ENCODE measurements at regions not wholly inside any gene's neighbourhood (a gene's known extent, or its start where the extent isn't known, plus 50 kb on each side); places are given as distances from the start of the nearest gene placed in this dataset.
A peak's percentile ranks its signal among the peaks of the same experiment; 100 is the strongest.

- Histone ChIP-seq H3K9ac (ENCODE audit: insufficient read depth, low read length) (no peak overlapping the region), H3K4me1 (ENCODE audit: control insufficient read depth, extremely low read depth, insufficient read depth, low read length) (no peaks in the 10 kb centered on the region), H3K27me3 (ENCODE audit: control insufficient read depth, insufficient read depth, low read length) (no peaks in the 10 kb centered on the region), H3K27ac (ENCODE audit: insufficient read depth, low read length) (no peak overlapping the region), H2AFZ (ENCODE audit: low read length) (no peak overlapping the region), H3K9me3 (ENCODE audit: control insufficient read depth, insufficient read depth, low read depth, low read length) (no peaks in the 10 kb centered on the region), H3K4me3 (replicated peaks in 1 of 4; ENCODE audit: control extremely low read depth in 1 of 4, insufficient read depth in 1 of 4, low read depth in 3 of 4, low read length in 4 of 4) (no peak overlapping the region), H4K20me1 (ENCODE audit: control insufficient read depth, extremely low read depth, insufficient read depth, low read length) (no peaks in the 10 kb centered on the region), H3K36me3 (ENCODE audit: control insufficient read depth, insufficient read depth, low read length) (no peaks in the 10 kb centered on the region), H3K79me2 (ENCODE audit: control insufficient read depth, insufficient read depth, low read length) (no peaks in the 10 kb centered on the region), H3K4me2 (ENCODE audit: extremely low read depth, insufficient read depth, low read length) (no peak overlapping the region)
- DNase-seq (ENCODE audit: low read depth in 2 of 2): peak in 1 of 2 donors; percentile 60
- TF ChIP-seq CTCF (conservative IDR thresholded peaks at IDR 0.05 in 1 of 2, IDR thresholded peaks at IDR 0.05 in 1 of 2; ENCODE audit: low read depth in 1 of 2, low read length in 2 of 2) (no peak), EZH2 (IDR thresholded peaks at IDR 0.05; ENCODE audit: low read length, missing control alignments) (no peak)
Measured at GRCh38 chr4:165715211-165715610, 157.8 kb upstream of the TLL1 start.

DNA sequence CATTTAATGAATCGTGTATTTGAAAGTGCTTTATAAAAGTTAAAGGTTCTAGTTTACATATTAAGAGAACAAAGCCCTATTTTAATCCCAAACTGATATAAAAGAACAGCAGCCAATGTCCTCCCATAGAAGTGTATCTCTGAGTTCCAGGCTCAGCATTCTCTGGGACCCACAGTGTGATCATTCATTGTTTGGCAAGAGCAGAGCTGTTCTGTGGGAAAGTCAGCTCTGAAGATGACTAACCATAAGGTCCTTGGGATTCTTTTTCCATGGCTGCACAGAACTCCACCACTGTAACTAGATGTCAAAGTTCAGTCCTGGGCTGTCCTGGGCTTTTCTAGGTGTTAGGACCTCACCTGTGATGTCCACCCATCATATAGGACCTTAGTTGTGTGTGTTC, 157.0 kb upstream of the TLL1 start:
- H3K9me3 ChIP-seq (ENCODE audit: control insufficient read depth, insufficient read depth, low read depth, low read length): no peaks in the 10 kb centered on the region
- no peak for TF ChIP-seq CTCF (conservative IDR thresholded peaks at IDR 0.05 in 1 of 2, IDR thresholded peaks at IDR 0.05 in 1 of 2; ENCODE audit: low read depth in 1 of 2, low read length in 2 of 2)
- no peaks in the 10 kb centered on the region for H3K4me1 ChIP-seq (ENCODE audit: control insufficient read depth, extremely low read depth, insufficient read depth, low read length)
- no peak overlapping the region for H3K27ac ChIP-seq (ENCODE audit: insufficient read depth, low read length)
- no peak overlapping the region for H3K9ac ChIP-seq (ENCODE audit: insufficient read depth, low read length)
- H3K79me2 ChIP-seq (ENCODE audit: control insufficient read depth, insufficient read depth, low read length): no peaks in the 10 kb centered on the region
- no peaks in the 10 kb centered on the region for H3K36me3 ChIP-seq (ENCODE audit: control insufficient read depth, insufficient read depth, low read length)
- no peak overlapping the region for H2AFZ ChIP-seq (ENCODE audit: low read length)
- H3K27me3 ChIP-seq (ENCODE audit: control insufficient read depth, insufficient read depth, low read length): no peaks in the 10 kb centered on the region
- peak in 1 of 2 donors; percentile 67 for DNase-seq (ENCODE audit: low read depth in 2 of 2)
- H4K20me1 ChIP-seq (ENCODE audit: control insufficient read depth, extremely low read depth, insufficient read depth, low read length): no peaks in the 10 kb centered on the region
- no peak overlapping the region for H3K4me3 ChIP-seq (replicated peaks in 1 of 4; ENCODE audit: control extremely low read depth in 1 of 4, insufficient read depth in 1 of 4, low read depth in 3 of 4, low read length in 4 of 4)
- H3K4me2 ChIP-seq (ENCODE audit: extremely low read depth, insufficient read depth, low read length): no peak overlapping the region

DNA sequence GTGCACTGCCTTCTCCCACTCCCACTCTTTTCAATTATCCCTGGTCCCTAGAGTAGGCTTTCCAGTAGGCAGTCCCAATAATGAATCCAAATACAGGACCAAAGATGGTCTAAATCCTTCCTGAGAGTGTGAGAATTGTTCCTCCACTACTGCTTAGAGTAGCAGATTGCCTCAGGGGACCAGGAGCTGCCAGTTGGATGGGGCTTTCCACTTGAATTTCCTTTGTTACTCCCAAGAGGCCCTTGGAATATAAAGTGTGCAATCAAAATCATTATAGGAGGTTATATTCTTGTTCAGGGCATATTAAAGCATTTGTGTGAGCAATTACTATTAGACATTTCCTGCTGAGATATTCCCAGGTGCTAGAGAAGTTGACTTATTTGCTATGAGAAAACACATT, 156.6 kb upstream of the TLL1 start:
- Histone ChIP-seq H3K27me3 (ENCODE audit: control insufficient read depth, insufficient read depth, low read length) (no peaks in the 10 kb centered on the region), H3K4me2 (ENCODE audit: extremely low read depth, insufficient read depth, low read length) (no peak overlapping the region), H4K20me1 (ENCODE audit: control insufficient read depth, extremely low read depth, insufficient read depth, low read length) (no peaks in the 10 kb centered on the region)

More for the DNA sequence above, 156.6 kb upstream of the TLL1 start:
- no peak overlapping the region for H2AFZ ChIP-seq (ENCODE audit: low read length)
- H3K4me3 ChIP-seq (replicated peaks in 1 of 4; ENCODE audit: control extremely low read depth in 1 of 4, insufficient read depth in 1 of 4, low read depth in 3 of 4, low read length in 4 of 4): no peak overlapping the region
- no peaks in the 10 kb centered on the region for H3K36me3 ChIP-seq (ENCODE audit: control insufficient read depth, insufficient read depth, low read length)
- no peaks in the 10 kb centered on the region for H3K9me3 ChIP-seq (ENCODE audit: control insufficient read depth, insufficient read depth, low read depth, low read length)
- no peak overlapping the region for H3K9ac ChIP-seq (ENCODE audit: insufficient read depth, low read length)
- DNase-seq (ENCODE audit: low read depth in 2 of 2): no peak
- TF ChIP-seq CTCF (conservative IDR thresholded peaks at IDR 0.05 in 1 of 2, IDR thresholded peaks at IDR 0.05 in 1 of 2; ENCODE audit: low read depth in 1 of 2, low read length in 2 of 2): no peak
- TF ChIP-seq EZH2 (IDR thresholded peaks at IDR 0.05; ENCODE audit: low read length, missing control alignments): no peak
- no peaks in the 10 kb centered on the region for H3K79me2 ChIP-seq (ENCODE audit: control insufficient read depth, insufficient read depth, low read length)
- no peaks in the 10 kb centered on the region for H3K4me1 ChIP-seq (ENCODE audit: control insufficient read depth, extremely low read depth, insufficient read depth, low read length)
- H3K27ac ChIP-seq (ENCODE audit: insufficient read depth, low read length): no peak overlapping the region

Data from fibroblast of lung (primary cell).